GM23338 (cell line): ENCODE measurements at regions not wholly inside any gene's neighbourhood (a gene's known extent, or its start where the extent isn't known, plus 50 kb on each side); places are given as distances from the start of the nearest gene placed in this dataset.

Source experiments
- ATAC-seq: fragments of 200-7000 bp; cut with Tn5 transposase; 3 replicates; pipeline ENCODE4 v1.9.1; 2020
- DNase-seq: peaks from one replicate; pipeline ENCODE4 v3.0.0-alpha.2; 2015; ENCODE audit warnings: low spot score
- H2AFZ ChIP-seq: fragments of 200-600 bp; sonication (generic); 2 replicates; pipeline ENCODE4 v1.8.0; 2016; ENCODE audit warnings: antibody characterized with exemption, mild to moderate bottlenecking, moderate library complexity
- H3F3A ChIP-seq: fragments of 200-600 bp; sonication (generic); replicated peaks from 2 replicates; pipeline ENCODE4 v1.8.0; 2017; ENCODE audit warnings: antibody characterized with exemption, mixed run types, low read depth
- H3K27ac ChIP-seq: fragments of 200-600 bp; sonication (generic); 2 replicates; pipeline ENCODE4 v1.6.1; 2016; ENCODE audit warnings: low read depth
- H3K27me3 ChIP-seq: fragments of 200-600 bp; sonication (generic); 2 replicates; pipeline ENCODE4 v1.8.0; 2016; ENCODE audit warnings: mild to moderate bottlenecking, mixed run types, moderate library complexity; ENCODE audit not compliant: insufficient read depth
- H3K36me3 ChIP-seq: fragments of 200-600 bp; sonication (generic); 2 replicates; pipeline ENCODE4 v1.8.0; 2016; ENCODE audit warnings: mild to moderate bottlenecking; ENCODE audit not compliant: insufficient read depth
- H3K4me1 ChIP-seq: fragments of 200-600 bp; sonication (generic); 2 replicates; pipeline ENCODE4 v1.8.0; 2016; ENCODE audit warnings: mild to moderate bottlenecking, moderate library complexity; ENCODE audit not compliant: insufficient read depth
- H3K4me2 ChIP-seq: fragments of 200-600 bp; sonication (generic); 2 replicates; pipeline ENCODE4 v1.7.1; 2017; ENCODE audit warnings: mixed run types
- H3K4me3 ChIP-seq: fragments of 200-600 bp; sonication (generic); 2 replicates; pipeline ENCODE4 v1.6.1; 2016; ENCODE audit warnings: mixed run types
- H3K79me2 ChIP-seq: fragments of 200-600 bp; sonication (generic); replicated peaks from 2 replicates; pipeline ENCODE4 v1.8.0; 2017; ENCODE audit warnings: mild to moderate bottlenecking; ENCODE audit not compliant: insufficient read depth
- H3K9me2 ChIP-seq: fragments of 200-600 bp; sonication (generic); 2 replicates; pipeline ENCODE4 v1.8.0; 2017; ENCODE audit not compliant: insufficient read depth
- H4K20me1 ChIP-seq: fragments of 200-600 bp; sonication (generic); replicated peaks from 2 replicates; pipeline ENCODE4 v1.8.0; 2017; ENCODE audit warnings: mild to moderate bottlenecking; ENCODE audit not compliant: insufficient read depth
- H3K27ac Mint-ChIP-seq: 2 replicates; pipeline ENCODE4 v1.8.0; 2020; ENCODE audit warnings: inconsistent platforms, mild to moderate bottlenecking, moderate library complexity, mixed read lengths
- H3K27me3 Mint-ChIP-seq: 3 replicates; pipeline ENCODE4 v1.8.0; 2022; ENCODE audit warnings: low read depth, mild to moderate bottlenecking, moderate library complexity, mixed read lengths, inconsistent platforms; ENCODE audit not compliant: insufficient read depth, poor library complexity
- H3K36me3 Mint-ChIP-seq: 3 replicates; pipeline ENCODE4 v1.8.0; 2021; ENCODE audit warnings: low read depth, mild to moderate bottlenecking, inconsistent platforms, moderate library complexity, mixed read lengths
- H3K4me1 Mint-ChIP-seq: 3 replicates; pipeline ENCODE4 v1.8.0; 2020; ENCODE audit warnings: mild to moderate bottlenecking, inconsistent platforms, mixed read lengths
- H3K4me3 Mint-ChIP-seq: 3 replicates; pipeline ENCODE4 v1.8.0; 2021; ENCODE audit warnings: moderate library complexity, mild to moderate bottlenecking, inconsistent platforms, mixed read lengths
- H3K9me3 Mint-ChIP-seq: 3 replicates; pipeline ENCODE4 v1.8.0; 2020; ENCODE audit warnings: moderate library complexity, mild to moderate bottlenecking, inconsistent platforms, mixed read lengths
- CREB1 ChIP-seq: fragments of 250-450 bp; sonication (Bioruptor Pico); IDR thresholded peaks from 2 replicates; pipeline ENCODE4 v1.5.0; 2020; ENCODE audit warnings: low read depth, mild to moderate bottlenecking, moderate library complexity
- CTCF ChIP-seq, 2 experiments: fragments of 200-600 bp in 1 of 2; sonication (generic) in 1 of 2; conservative IDR thresholded peaks; 2 replicates each; pipeline versions ENCODE4 v1.5.1 to v1.6.1; 2016 to 2017; ENCODE audit warnings: antibody characterized with exemption in 2 of 2, low read depth in 2 of 2, mild to moderate bottlenecking in 2 of 2, moderate library complexity in 1 of 2
- EZH2 ChIP-seq: fragments of 200-600 bp; sonication (generic); IDR thresholded peaks from one replicate; pipeline ENCODE4 v1.8.0; 2017; ENCODE audit warnings: antibody characterized with exemption, mild to moderate bottlenecking, low read depth; ENCODE audit not compliant: unreplicated experiment
- EZH2phosphoT487 ChIP-seq: fragments of 200-600 bp; sonication (generic); IDR thresholded peaks from one replicate; pipeline ENCODE4 v1.8.1; 2018; ENCODE audit warnings: antibody characterized with exemption; ENCODE audit not compliant: unreplicated experiment
- JUNB ChIP-seq: IDR thresholded peaks from one replicate; pipeline ENCODE4 v1.6.1; 2016; ENCODE audit warnings: antibody characterized with exemption; ENCODE audit not compliant: unreplicated experiment
- NANOG ChIP-seq: IDR thresholded peaks from 2 replicates; pipeline ENCODE4 v1.6.1; 2016; ENCODE audit warnings: antibody characterized with exemption, borderline replicate concordance
- POLR2AphosphoS5 ChIP-seq: IDR thresholded peaks from 2 replicates; pipeline ENCODE4 v1.6.1; 2016; ENCODE audit warnings: antibody characterized with exemption, low read depth
- STAT1 ChIP-seq: IDR thresholded peaks from one replicate; pipeline ENCODE4 v1.6.1; 2016; ENCODE audit warnings: antibody characterized with exemption; ENCODE audit not compliant: unreplicated experiment
- ZNF114 ChIP-seq: fragments of 250-450 bp; sonication (Bioruptor Pico); IDR thresholded peaks from 2 replicates; pipeline ENCODE4 v1.5.0; 2020; ENCODE audit warnings: mild to moderate bottlenecking, moderate library complexity
- ZNF331 ChIP-seq: fragments of 250-450 bp; sonication (Bioruptor Pico); IDR thresholded peaks from 2 replicates; pipeline ENCODE4 v1.5.0; 2020; ENCODE audit warnings: low read depth, mild to moderate bottlenecking, moderate library complexity
- ZNF462 ChIP-seq: fragments of 250-450 bp; sonication (Bioruptor Pico); IDR thresholded peaks from 2 replicates; pipeline ENCODE4 v1.5.0; 2020; ENCODE audit warnings: mild to moderate bottlenecking, moderate library complexity
- TF ChIP-seq, protein P1 (sequence below): IDR thresholded peaks from one replicate; pipeline ENCODE4 v1.6.1; 2018; ENCODE audit warnings: antibody characterized with exemption; ENCODE audit not compliant: unreplicated experiment
- TF ChIP-seq, protein P2 (sequence below): IDR thresholded peaks from 2 replicates; pipeline ENCODE4 v1.6.1; 2016; ENCODE audit warnings: antibody characterized with exemption

DNA sequence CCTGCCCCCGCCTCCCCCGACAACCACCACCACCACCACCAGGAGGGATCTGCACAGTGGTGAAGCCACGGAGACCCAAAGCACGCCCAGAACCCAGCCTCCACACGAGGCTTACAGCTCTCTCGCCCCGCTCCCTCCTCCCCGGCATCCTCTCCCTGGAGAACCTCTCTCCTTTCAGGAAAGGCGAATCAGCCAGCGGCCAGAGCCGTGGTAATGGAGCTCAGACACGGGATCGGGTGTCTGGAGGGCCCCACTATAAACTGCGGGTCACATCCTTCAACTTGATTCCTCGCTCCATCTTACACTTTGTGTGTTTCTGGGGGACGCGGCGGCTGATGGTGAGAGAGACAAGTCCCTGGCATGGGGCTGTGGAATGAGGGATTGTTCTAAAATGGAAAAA lies 271.5 kb upstream of the SIX2 start:
- H3K79me2 ChIP-seq: no peaks in the 10 kb centered on the region
- Mint-ChIP-seq H3K4me3 (no peak overlapping the region), H3K4me1 (peaks cover under 1% of the 10 kb centered on the region; the same call in 1 of the 3 replicates), H3K36me3 (peaks cover 3% of the 10 kb centered on the region; the same call in 1 of the 3 replicates), H3K27me3 (peaks cover 8% of the 10 kb centered on the region), H3K27ac (no peak overlapping the region), H3K9me3 (peaks cover 2% of the 10 kb centered on the region; the same call in 1 of the 3 replicates)
- no peaks in the 10 kb centered on the region for H3K4me1 ChIP-seq
- no peaks in the 10 kb centered on the region for H3K27me3 ChIP-seq
- DNase-seq (no peak), ATAC-seq (no peak)
- H3K4me2 ChIP-seq: no peak overlapping the region
- H3K27ac ChIP-seq: no peak overlapping the region
- H3K9me2 ChIP-seq: peaks cover 10% of the 10 kb centered on the region; the same call in 1 of the 2 replicates
- no peak overlapping the region for H3K4me3 ChIP-seq
- no peaks in the 10 kb centered on the region for H3K36me3 ChIP-seq
- H4K20me1 ChIP-seq: no peaks in the 10 kb centered on the region
- peak overlapping the region; percentile 47; the same call in 1 of the 2 replicates for H2AFZ ChIP-seq
- no peaks in the 10 kb centered on the region for H3F3A ChIP-seq
- no peak for TF ChIP-seq JUNB
- no peak for TF ChIP-seq EZH2
- no peak for TF ChIP-seq ZNF114 (CRISPR knock-in tag)
- TF ChIP-seq NANOG: no peak
- TF ChIP-seq POLR2AphosphoS5: no peak
- TF ChIP-seq, protein P1, sequence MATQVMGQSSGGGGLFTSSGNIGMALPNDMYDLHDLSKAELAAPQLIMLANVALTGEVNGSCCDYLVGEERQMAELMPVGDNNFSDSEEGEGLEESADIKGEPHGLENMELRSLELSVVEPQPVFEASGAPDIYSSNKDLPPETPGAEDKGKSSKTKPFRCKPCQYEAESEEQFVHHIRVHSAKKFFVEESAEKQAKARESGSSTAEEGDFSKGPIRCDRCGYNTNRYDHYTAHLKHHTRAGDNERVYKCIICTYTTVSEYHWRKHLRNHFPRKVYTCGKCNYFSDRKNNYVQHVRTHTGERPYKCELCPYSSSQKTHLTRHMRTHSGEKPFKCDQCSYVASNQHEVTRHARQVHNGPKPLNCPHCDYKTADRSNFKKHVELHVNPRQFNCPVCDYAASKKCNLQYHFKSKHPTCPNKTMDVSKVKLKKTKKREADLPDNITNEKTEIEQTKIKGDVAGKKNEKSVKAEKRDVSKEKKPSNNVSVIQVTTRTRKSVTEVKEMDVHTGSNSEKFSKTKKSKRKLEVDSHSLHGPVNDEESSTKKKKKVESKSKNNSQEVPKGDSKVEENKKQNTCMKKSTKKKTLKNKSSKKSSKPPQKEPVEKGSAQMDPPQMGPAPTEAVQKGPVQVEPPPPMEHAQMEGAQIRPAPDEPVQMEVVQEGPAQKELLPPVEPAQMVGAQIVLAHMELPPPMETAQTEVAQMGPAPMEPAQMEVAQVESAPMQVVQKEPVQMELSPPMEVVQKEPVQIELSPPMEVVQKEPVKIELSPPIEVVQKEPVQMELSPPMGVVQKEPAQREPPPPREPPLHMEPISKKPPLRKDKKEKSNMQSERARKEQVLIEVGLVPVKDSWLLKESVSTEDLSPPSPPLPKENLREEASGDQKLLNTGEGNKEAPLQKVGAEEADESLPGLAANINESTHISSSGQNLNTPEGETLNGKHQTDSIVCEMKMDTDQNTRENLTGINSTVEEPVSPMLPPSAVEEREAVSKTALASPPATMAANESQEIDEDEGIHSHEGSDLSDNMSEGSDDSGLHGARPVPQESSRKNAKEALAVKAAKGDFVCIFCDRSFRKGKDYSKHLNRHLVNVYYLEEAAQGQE: no peak
- no peak for TF ChIP-seq STAT1
- no peak for TF ChIP-seq CTCF (conservative IDR thresholded peaks at IDR 0.05; ENCODE audit: low read depth in 2 of 2)
- no peak for TF ChIP-seq EZH2phosphoT487
- TF ChIP-seq CREB1 (CRISPR knock-in tag): no peak
- TF ChIP-seq ZNF462 (CRISPR knock-in tag): no peak
- TF ChIP-seq, protein P2, sequence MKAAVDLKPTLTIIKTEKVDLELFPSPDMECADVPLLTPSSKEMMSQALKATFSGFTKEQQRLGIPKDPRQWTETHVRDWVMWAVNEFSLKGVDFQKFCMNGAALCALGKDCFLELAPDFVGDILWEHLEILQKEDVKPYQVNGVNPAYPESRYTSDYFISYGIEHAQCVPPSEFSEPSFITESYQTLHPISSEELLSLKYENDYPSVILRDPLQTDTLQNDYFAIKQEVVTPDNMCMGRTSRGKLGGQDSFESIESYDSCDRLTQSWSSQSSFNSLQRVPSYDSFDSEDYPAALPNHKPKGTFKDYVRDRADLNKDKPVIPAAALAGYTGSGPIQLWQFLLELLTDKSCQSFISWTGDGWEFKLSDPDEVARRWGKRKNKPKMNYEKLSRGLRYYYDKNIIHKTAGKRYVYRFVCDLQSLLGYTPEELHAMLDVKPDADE: no peak
- TF ChIP-seq ZNF331 (CRISPR knock-in tag): no peak
